IPS DF 4.7 (cell line): ENCODE measurements at regions not wholly inside any gene's neighbourhood (a gene's known extent, or its start where the extent isn't known, plus 50 kb on each side); places are given as distances from the start of the nearest gene placed in this dataset.

Experiments used
- DNase-seq: peaks from one replicate; pipeline ENCODE4 v3.0.0-alpha.2; 2013; ENCODE audit warnings: low spot score; ENCODE audit errors: extremely low read depth

- DNase-seq = no peak
These were observed 1648.9 kb upstream of the SLC10A2 start for GRCh38 chr13:104715111-104715510.

GRCh38 chr13:104705031-104705750, 1639.0 kb upstream of the SLC10A2 start:
- no peak for DNase-seq

GRCh38 chr13:104701591-104701990, 1635.4 kb upstream of the SLC10A2 start:
- DNase-seq = no peak

- DNase-seq = no peak
These were observed 1628.2 kb upstream of the SLC10A2 start for GRCh38 chr13:104694397-104694796.

GRCh38 chr13:104693126-104693525, 1626.9 kb upstream of the SLC10A2 start:
- no peak for DNase-seq

- no peak for DNase-seq
These were observed 1625.7 kb upstream of the SLC10A2 start for GRCh38 chr13:104691767-104692467.

- DNase-seq = no peak
These were observed 1620.3 kb upstream of the SLC10A2 start for GRCh38 chr13:104686484-104686883.

GRCh38 chr13:104683789-104684188, 1617.6 kb upstream of the SLC10A2 start:
- no peak for DNase-seq

GRCh38 chr13:104678161-104678560, 1611.9 kb upstream of the SLC10A2 start:
- no peak for DNase-seq

- DNase-seq = no peak
These were observed 1605.7 kb upstream of the SLC10A2 start for GRCh38 chr13:104671901-104672300.

- DNase-seq = no peak
These were observed 1591.0 kb upstream of the SLC10A2 start for GRCh38 chr13:104657196-104657595.

GRCh38 chr13:104650431-104650830, 1584.2 kb upstream of the SLC10A2 start:
- no peak for DNase-seq

- DNase-seq = no peak
These were observed 1582.1 kb upstream of the SLC10A2 start for GRCh38 chr13:104648291-104648690.

GRCh38 chr13:104645786-104646185, 1579.6 kb upstream of the SLC10A2 start:
- no peak for DNase-seq

- DNase-seq = no peak
These were observed 1575.1 kb upstream of the SLC10A2 start for GRCh38 chr13:104641309-104641708.

GRCh38 chr13:104635879-104636278, 1569.7 kb upstream of the SLC10A2 start:
- DNase-seq = no peak

- no peak for DNase-seq
These were observed 1567.8 kb upstream of the SLC10A2 start for GRCh38 chr13:104634016-104634415.

- no peak for DNase-seq
These were observed 1566.5 kb upstream of the SLC10A2 start for GRCh38 chr13:104632736-104633135.

GRCh38 chr13:104625201-104625600, 1559.0 kb upstream of the SLC10A2 start:
- DNase-seq = no peak

GRCh38 chr13:104616990-104617389, 1550.8 kb upstream of the SLC10A2 start:
- DNase-seq = no peak

GRCh38 chr13:104614361-104615145, 1548.3 kb upstream of the SLC10A2 start:
- DNase-seq = no peak

GRCh38 chr13:104608331-104608730, 1542.1 kb upstream of the SLC10A2 start:
- DNase-seq = no peak
